GM19351 (cell line): ENCODE measurements at regions not wholly inside any gene's neighbourhood (a gene's known extent, or its start where the extent isn't known, plus 50 kb on each side); places are given as distances from the start of the nearest gene placed in this dataset.
"Not testable (repeated sequence)": the region's sequence is repeated elsewhere in the genome, so short reads cannot be mapped to it uniquely, and the experiment has no call there.

ENCODE experiments used
- ATAC-seq: cut with Tn5 transposase; IDR thresholded peaks from one replicate; pipeline ENCODE4 v1.9.1; 2021; ENCODE audit warnings: mild to moderate bottlenecking, moderate library complexity; ENCODE audit not compliant: unreplicated experiment

DNA sequence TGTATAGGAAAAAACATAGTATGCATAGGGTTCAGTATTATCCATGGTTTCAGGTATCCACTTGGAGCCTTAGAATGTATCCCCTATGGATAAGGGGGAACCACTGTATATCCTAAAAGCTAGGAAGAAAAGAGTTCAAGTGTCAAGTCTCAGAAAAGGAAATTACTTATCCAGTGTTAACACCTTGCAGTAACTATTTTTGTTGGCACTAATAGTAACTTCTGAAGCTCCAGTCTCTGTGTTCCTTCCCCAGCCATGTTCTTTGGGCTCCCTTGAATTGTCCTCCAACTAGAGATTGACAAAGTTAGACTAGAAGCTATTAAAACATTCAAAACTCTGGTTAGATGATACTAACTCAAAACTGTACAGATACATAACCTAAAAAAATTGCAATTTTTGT, 370.8 kb downstream of the NFIB start:
- no peak for ATAC-seq

GRCh38 chr9:13942695-13943094, 371.2 kb downstream of the NFIB start:
- ATAC-seq, result no peak

GRCh38 chr9:13942201-13942600, 371.7 kb downstream of the NFIB start:
- ATAC-seq, result no peak

GRCh38 chr9:13941714-13942113, 372.2 kb downstream of the NFIB start:
- no peak for ATAC-seq

DNA sequence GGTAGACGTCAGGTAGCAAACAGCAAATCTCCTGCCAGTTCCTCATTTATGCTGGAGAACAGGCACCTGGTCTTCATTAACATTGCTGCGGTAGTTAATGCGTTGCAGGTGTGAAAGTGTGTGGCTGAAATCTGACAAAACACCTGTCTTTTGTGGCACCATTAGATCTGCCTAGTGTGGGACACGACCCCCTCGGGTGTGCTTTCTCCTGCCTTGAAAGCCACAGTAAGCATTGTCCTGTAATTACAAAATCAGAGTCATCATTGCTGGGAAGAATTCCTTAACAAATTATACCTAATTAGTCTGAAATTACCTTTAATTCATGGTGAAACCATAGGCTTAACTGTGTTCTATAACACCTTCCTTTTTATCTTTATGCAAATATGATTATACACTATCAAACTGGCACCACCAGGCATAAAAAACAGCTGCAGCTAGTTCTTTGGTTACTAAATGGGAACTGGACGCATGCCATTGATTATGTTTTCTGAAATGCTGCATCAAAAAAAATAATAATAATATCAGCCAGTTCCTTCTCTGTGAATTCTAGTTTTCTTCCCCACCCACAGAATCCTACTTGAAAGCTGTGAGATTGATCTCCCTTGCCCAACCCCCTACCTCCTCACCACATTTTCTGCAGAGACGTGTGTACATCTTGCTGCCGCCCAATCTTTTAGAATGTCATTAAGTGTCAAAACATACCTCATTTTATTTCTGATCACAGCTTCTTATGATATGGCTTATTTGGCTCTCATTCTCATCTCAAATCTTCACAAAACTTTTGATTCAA, 374.0 kb downstream of the NFIB start:
- no peak for ATAC-seq

DNA sequence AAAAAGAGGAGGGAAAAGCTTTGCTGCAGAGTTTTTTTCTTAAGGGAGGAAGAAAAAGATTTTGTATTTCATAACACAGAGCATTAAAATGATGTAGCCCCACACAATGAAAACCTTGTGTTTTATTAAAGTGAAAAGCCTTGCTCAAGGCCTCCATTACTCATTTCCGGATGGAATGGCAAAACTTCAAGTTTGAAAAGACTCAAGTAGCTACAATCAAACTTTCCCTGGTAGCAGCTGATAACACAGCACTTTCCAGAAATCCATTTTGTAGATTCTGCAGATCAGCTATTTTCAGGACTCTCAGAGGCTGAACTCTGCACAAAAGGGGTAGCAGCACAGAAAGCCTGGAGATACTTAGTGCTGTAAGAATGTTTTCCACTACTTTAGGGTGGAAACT, 374.8 kb downstream of the NFIB start:
- no peak for ATAC-seq

GRCh38 chr9:13934416-13934815, 379.5 kb downstream of the NFIB start:
- no peak for ATAC-seq

DNA sequence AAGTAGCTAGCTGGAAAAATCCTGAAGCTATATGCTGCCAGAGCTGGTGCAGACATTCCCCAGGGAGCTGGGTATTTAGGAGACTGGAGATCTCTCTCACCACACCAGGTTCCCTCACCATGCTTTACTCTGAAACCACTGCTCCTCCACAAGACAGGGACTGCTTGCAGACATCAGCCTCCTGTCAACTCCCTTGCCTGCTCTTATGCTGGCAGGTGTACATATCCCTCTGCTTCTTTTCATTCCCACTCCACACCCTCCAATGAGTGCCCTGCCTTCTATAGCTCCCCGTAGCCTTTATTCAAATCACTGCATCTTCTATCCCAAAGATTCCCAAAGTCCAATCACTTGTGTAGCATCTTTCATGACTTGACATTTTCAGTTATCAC, 380.7 kb downstream of the NFIB start:
- no peak for ATAC-seq

- ATAC-seq, result no peak
Measured at GRCh38 chr9:13932528-13933267, 381.2 kb downstream of the NFIB start.

DNA sequence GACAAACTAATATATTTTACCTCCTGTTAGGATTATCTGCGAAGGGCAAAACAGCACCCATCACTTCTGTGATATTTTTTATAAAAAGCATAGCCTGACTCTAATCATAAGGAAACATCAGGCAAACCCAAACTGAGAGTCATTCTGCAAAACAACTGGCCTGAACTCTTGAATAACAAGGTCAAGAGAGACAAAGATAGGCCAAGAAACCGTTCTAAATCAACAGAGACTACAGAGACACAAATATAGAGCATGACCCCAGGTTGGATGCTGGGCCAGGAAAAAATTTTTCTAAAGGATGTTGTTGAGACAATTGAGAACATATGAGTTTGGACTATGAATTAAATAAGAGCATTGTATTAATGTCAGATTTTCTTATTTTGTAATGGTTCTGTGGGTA, 384.9 kb downstream of the NFIB start:
- ATAC-seq, result no peak

DNA sequence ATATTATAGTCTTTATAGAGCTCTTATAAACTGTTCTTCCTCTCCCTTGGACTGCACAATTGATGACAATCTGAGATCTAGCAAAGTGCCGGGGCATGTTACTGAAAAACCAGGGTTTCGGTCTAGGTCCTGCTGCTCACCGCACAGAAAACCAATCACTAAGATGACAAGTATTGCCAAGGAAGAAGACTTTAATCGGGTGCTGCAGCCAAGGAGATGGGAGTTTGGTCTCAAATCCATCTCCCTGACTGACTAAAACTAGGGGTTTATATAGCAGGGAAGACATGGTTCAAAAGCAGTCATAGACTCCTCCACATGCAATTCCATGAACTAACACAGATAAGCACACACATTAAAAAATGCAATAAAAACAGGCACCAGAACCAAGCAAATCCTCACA, 390.6 kb downstream of the NFIB start:
- no peak for ATAC-seq

DNA sequence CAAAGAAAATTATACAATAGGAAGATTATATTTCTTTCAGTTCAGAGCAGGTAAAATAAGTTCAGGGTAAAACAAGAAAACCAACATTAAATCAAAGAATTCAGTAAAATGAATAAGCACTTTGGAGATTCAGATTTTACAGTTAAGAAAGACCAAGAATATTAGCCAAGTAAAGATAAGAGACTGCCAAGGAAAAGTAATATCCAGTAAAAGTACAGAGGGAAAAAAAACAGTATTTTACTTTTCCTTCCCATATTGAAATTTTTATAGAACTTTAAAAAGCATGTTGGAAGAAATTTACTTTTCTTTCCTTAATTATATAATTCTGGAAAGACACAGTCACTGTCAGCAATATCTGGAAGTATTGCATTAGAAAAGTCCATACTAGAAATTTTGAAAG, 393.4 kb downstream of the NFIB start:
- ATAC-seq, result no peak

DNA sequence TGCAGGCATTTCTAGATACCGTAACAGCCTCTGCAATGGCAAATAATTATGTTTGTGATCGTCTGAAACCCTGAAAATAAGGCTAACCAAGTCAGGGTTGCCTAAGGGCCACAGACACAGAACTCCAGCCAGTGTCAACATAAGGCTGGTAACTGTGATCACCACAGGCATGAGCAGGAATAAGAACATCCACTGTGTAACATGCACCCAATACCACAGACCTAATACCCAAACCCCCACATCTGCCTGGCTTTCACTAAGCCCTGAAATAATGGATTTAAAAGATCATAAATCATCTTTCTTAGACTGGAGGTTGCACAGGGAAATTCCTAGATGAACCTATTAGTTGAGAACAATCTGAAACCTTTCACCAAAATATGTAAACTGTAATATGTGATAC, 394.5 kb downstream of the NFIB start:
- ATAC-seq, result no peak

DNA sequence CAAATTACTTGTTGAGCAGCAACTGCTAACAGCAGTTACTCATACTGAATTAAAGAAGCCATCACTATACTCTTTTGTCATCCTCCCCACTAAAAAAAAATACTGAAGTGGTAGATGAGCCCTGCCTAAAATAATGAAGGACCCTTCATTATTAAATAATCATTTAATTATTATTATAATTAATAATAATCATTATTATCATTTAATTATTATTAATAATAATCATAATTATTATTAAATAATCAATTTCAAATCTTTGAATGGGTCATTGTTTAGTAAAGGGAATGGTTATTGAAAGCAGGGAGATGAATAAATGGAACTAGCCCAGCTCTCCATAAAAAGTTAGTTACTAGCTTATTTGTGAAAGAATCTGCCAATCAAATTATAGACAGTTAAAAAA, 396.4 kb downstream of the NFIB start:
- no peak for ATAC-seq

- ATAC-seq, result no peak
Measured at GRCh38 chr9:13915591-13916301, 398.2 kb downstream of the NFIB start.

GRCh38 chr9:13915131-13915530, 398.8 kb downstream of the NFIB start:
- ATAC-seq, result no peak

DNA sequence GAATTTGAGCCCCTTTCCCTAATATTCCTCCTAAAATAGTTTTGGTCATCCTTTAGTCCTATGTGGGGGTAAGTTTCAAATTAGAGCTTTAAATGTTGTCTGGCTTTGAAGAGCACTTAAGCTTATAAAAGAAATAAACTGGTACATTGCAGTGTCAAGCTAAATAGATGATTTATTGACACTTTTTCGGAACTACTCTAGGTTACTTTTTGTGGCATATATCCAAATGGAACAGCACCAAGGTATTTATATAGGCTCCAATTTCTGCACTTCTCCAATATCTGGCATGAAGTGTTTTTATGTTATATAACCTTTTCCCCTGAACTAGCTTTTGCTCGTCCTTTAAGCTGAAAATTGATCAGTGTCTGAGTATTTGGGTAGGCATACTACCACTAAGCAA, 402.5 kb downstream of the NFIB start:
- no peak for ATAC-seq

GRCh38 chr9:13907842-13908241, 406.1 kb downstream of the NFIB start:
- ATAC-seq, result not testable (repeated sequence)

DNA sequence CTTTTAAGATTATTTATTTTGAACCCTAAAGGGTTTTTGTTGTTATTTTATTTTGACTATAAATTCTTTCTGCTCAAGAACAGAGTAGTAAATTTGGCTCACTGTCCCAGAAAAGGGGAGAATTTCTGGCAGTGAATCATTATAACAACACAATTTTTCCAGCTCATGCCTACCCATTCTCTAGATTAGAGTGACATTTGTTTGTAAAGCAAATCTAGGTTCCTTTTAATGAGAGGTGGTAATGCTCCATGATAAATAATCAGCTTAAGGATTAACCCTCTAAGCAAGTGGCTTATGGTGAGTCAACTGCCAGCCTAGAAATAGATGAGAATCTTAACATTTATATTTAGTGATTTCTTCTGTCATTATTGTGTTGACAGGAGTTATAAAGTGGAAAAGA, 409.2 kb downstream of the NFIB start:
- no peak for ATAC-seq

DNA sequence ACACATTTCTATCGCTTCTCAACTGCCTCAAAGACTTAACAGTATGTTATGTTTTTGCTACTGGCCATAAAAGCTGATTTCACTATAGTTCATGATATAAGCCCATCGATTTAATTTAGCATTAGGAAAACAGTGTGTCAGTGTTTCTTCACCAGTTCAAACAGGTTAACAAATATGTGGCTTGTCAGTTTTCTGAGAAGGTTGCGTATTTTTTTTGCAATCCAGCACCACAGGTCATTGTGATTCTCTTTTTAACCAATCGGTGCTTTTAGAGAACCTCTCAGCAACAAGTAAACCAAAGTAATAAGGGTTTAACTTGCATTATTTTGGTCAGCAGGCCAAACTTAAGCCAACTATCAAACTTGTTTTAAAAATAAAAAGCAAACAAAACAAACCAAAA, 409.6 kb downstream of the NFIB start:
- no peak for ATAC-seq

- ATAC-seq, result no peak
Measured at GRCh38 chr9:13902286-13903066, 411.5 kb downstream of the NFIB start.
